ENCODE measurements at regions not wholly inside any gene's neighbourhood (a gene's known extent, or its start where the extent isn't known, plus 50 kb on each side); places are given as distances from the start of the nearest gene placed in this dataset.
"Not testable (repeated sequence)": the region's sequence is repeated elsewhere in the genome, so short reads cannot be mapped to it uniquely, and the experiment has no call there.

- Mint-ChIP-seq H3K4me1 (ENCODE audit: low read depth) (no peaks in the 10 kb centered on the region), H3K27me3 (no peaks in the 10 kb centered on the region), H3K9me3 (peaks cover 12% of the 10 kb centered on the region), H3K27ac (no peak overlapping the region), H3K4me3 (no peak overlapping the region), H3K36me3 (ENCODE audit: low read depth) (no peaks in the 10 kb centered on the region)
- no peak for DNase-seq
Observed at GRCh38 chr13:38283346-38283745, 66.3 kb upstream of the UFM1 start.

DNA sequence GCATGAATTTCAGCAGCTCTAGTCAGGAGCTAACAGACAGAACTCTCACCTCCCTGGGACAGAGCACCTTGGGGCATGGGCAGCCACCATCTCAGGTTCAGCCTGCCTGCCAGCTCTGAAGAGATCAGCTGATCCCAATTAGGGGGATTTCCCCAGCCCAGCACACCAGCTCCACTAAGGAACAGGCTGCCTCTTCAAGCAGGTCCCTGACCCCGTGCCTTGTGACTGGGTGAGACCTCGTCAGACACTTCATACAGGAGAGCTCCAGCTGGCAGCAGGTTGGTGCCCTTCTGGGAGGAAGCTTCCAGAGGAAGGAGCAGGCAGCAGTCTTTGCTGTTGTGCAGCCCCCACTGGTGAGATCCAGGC lies 84.5 kb upstream of the UFM1 start:
- no peak overlapping the region for H3K27ac Mint-ChIP-seq
- DNase-seq: no peak
- no peak overlapping the region for H3K4me3 Mint-ChIP-seq
- peaks cover 30% of the 10 kb centered on the region for H3K9me3 Mint-ChIP-seq
- H3K4me1 Mint-ChIP-seq (ENCODE audit: low read depth): no peaks in the 10 kb centered on the region
- no peaks in the 10 kb centered on the region for H3K27me3 Mint-ChIP-seq
- no peaks in the 10 kb centered on the region for H3K36me3 Mint-ChIP-seq (ENCODE audit: low read depth)

DNA sequence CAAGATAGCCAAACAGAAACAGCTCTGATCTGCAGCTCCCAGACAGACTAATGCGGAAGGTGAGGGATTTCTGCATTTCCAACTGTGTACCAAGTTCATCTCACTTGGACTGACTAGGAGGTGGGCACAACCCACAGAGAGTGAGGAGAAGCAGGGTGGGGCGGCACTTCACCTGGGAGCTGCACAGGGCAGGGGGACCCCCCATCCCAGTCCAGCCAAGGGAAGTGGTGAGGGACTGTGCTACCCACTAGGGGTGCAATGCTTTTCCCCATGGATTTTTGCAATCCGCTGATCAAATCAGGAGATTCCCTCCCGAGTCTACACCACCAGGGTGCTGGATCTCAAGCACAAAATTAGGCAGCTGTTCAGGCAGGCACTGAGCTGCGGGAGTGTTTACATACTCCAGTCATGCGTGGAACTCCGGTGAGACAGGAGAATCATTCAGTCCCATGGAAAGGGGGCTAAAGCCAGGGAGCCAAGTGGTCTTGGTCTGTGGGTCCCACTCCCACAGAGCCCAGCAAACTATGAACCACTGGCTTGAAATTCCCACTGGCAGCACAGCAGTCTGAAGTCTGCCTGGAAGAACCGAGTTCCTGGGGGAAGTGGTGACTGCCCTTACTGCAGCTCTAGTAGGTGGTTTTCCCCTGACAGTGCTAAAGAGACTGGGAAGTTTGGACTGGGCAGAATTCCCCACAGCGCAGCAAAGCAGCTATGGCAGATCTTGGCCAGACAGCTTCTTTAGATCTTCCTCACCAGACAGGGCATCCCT lies 85.1 kb upstream of the UFM1 start:
- Mint-ChIP-seq H3K4me1 (ENCODE audit: low read depth) (no peaks in the 10 kb centered on the region), H3K27ac (no peak overlapping the region), H3K27me3 (no peaks in the 10 kb centered on the region), H3K36me3 (ENCODE audit: low read depth) (no peaks in the 10 kb centered on the region), H3K4me3 (no peak overlapping the region), H3K9me3 (peaks cover 27% of the 10 kb centered on the region)
- no peak for DNase-seq

GRCh38 chr13:38262211-38262610 lies 87.4 kb upstream of the UFM1 start:
- Mint-ChIP-seq H3K4me1 (ENCODE audit: low read depth) (no peaks in the 10 kb centered on the region), H3K27me3 (no peaks in the 10 kb centered on the region), H3K9me3 (peaks cover 10% of the 10 kb centered on the region), H3K4me3 (no peak overlapping the region), H3K36me3 (ENCODE audit: low read depth) (no peaks in the 10 kb centered on the region), H3K27ac (no peak overlapping the region)
- DNase-seq: no peak

DNA sequence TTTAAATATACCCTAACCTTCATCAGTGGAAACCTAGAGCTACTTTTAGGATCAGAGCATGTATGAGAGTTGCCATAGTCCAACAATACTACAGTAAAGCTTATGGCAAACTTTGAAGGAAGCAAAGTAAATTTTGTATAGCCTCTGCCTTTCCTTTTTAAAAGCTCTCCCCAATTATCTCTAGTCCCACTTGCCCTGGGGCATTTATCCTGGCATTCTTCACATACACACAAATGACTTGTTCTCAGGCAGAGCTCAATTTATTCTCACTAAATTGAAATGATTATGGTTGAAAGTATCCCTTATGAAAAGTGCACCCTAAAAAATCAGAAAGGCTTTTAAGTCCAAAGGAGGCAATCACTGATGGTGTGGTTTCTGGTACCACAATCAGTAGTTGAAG lies 94.1 kb upstream of the UFM1 start:
- Mint-ChIP-seq H3K4me3 (no peak overlapping the region), H3K9me3 (no peaks in the 10 kb centered on the region), H3K4me1 (ENCODE audit: low read depth) (no peaks in the 10 kb centered on the region), H3K27ac (no peak overlapping the region), H3K36me3 (ENCODE audit: low read depth) (no peaks in the 10 kb centered on the region), H3K27me3 (no peaks in the 10 kb centered on the region)
- DNase-seq: no peak

DNA sequence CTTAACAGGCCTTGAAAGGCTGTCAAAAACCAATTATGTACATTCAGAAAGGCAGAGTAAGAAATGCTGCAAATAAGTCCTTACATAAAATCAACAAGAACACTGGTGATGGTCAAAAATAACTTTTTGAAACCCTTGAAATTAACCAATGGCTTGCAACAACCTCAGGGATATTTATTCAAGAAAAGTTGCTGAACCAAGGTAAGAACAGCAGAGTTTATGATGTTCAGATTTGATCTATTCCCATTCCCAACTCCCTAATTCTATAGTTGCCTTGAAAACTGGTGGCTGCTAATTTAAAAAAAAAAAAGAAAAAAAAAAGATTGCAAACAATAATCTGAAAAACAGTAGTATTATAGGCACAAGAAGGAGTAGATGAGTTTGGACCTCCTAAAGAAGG lies 109.8 kb upstream of the UFM1 start:
- Mint-ChIP-seq H3K4me1 (ENCODE audit: low read depth) (no peaks in the 10 kb centered on the region), H3K27me3 (no peaks in the 10 kb centered on the region), H3K27ac (no peak overlapping the region), H3K4me3 (no peak overlapping the region), H3K9me3 (peaks cover 16% of the 10 kb centered on the region), H3K36me3 (ENCODE audit: low read depth) (no peaks in the 10 kb centered on the region)
- DNase-seq: no peak

- Mint-ChIP-seq H3K9me3 (peaks cover 4% of the 10 kb centered on the region), H3K27me3 (no peaks in the 10 kb centered on the region), H3K36me3 (ENCODE audit: low read depth) (no peaks in the 10 kb centered on the region), H3K4me1 (ENCODE audit: low read depth) (no peaks in the 10 kb centered on the region), H3K4me3 (no peak overlapping the region), H3K27ac (no peak overlapping the region)
- no peak for DNase-seq
Observed at GRCh38 chr13:38228322-38228721, 121.3 kb upstream of the UFM1 start.

GRCh38 chr13:38226496-38226895 lies 123.2 kb upstream of the UFM1 start:
- H3K36me3 Mint-ChIP-seq (ENCODE audit: low read depth): no peaks in the 10 kb centered on the region
- no peak overlapping the region for H3K27ac Mint-ChIP-seq

DNA sequence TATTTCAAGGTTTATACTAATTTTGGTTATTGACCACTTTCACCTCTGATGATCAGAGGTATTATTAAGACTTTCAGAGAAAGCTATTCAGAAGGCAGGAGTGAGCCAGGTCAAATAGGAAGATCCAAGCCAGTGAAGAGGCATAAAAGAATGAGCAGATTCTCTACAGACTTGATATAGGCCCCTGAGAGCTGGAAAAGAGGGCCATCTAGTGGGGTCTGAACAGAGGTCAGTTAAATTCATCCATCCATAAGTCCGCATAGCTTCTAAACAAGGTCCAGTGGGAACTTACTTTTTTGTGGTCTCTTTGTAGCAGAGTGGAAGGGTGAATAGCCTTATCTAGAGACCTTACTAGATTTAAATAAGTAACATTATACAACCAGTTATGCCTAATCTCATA lies 126.6 kb upstream of the UFM1 start:
- Mint-ChIP-seq H3K4me3 (no peak overlapping the region), H3K4me1 (ENCODE audit: low read depth) (no peaks in the 10 kb centered on the region), H3K27me3 (no peaks in the 10 kb centered on the region), H3K9me3 (peaks cover 5% of the 10 kb centered on the region), H3K27ac (no peak overlapping the region), H3K36me3 (ENCODE audit: low read depth) (no peaks in the 10 kb centered on the region)
- no peak for DNase-seq

More at GRCh38 chr13:38226496-38226895, 123.2 kb upstream of the UFM1 start:
- DNase-seq: no peak
- Mint-ChIP-seq H3K4me3 (no peak overlapping the region), H3K27me3 (no peaks in the 10 kb centered on the region), H3K9me3 (no peaks in the 10 kb centered on the region), H3K4me1 (ENCODE audit: low read depth) (no peaks in the 10 kb centered on the region)

GRCh38 chr13:38221120-38221519 lies 128.5 kb upstream of the UFM1 start:
- not testable (repeated sequence) for H3K4me1 Mint-ChIP-seq (ENCODE audit: low read depth); H3K36me3 Mint-ChIP-seq (ENCODE audit: low read depth); H3K27ac Mint-ChIP-seq; H3K27me3 Mint-ChIP-seq; H3K4me3 Mint-ChIP-seq; DNase-seq; H3K9me3 Mint-ChIP-seq

- DNase-seq: no peak
- no peaks in the 10 kb centered on the region for H3K36me3 Mint-ChIP-seq (ENCODE audit: low read depth)
- no peak overlapping the region for H3K4me3 Mint-ChIP-seq
- peaks cover 16% of the 10 kb centered on the region for H3K9me3 Mint-ChIP-seq
- H3K27ac Mint-ChIP-seq: no peak overlapping the region
- H3K27me3 Mint-ChIP-seq: no peaks in the 10 kb centered on the region
- H3K4me1 Mint-ChIP-seq (ENCODE audit: low read depth): no peaks in the 10 kb centered on the region
Observed at GRCh38 chr13:38216181-38216580, 133.5 kb upstream of the UFM1 start.

GRCh38 chr13:38213314-38213713 lies 136.3 kb upstream of the UFM1 start:
- no peak for DNase-seq
- no peaks in the 10 kb centered on the region for H3K36me3 Mint-ChIP-seq (ENCODE audit: low read depth)
- H3K4me1 Mint-ChIP-seq (ENCODE audit: low read depth): no peaks in the 10 kb centered on the region
- H3K4me3 Mint-ChIP-seq: no peak overlapping the region
- H3K9me3 Mint-ChIP-seq: peaks cover 17% of the 10 kb centered on the region
- no peaks in the 10 kb centered on the region for H3K27me3 Mint-ChIP-seq
- H3K27ac Mint-ChIP-seq: no peak overlapping the region

- Mint-ChIP-seq H3K9me3 (peaks cover 17% of the 10 kb centered on the region), H3K27ac (no peak overlapping the region), H3K4me3 (no peak overlapping the region), H3K4me1 (ENCODE audit: low read depth) (no peaks in the 10 kb centered on the region), H3K36me3 (ENCODE audit: low read depth) (no peaks in the 10 kb centered on the region), H3K27me3 (no peaks in the 10 kb centered on the region)
- DNase-seq: no peak
Observed at GRCh38 chr13:38210928-38211596, 138.6 kb upstream of the UFM1 start.

DNA sequence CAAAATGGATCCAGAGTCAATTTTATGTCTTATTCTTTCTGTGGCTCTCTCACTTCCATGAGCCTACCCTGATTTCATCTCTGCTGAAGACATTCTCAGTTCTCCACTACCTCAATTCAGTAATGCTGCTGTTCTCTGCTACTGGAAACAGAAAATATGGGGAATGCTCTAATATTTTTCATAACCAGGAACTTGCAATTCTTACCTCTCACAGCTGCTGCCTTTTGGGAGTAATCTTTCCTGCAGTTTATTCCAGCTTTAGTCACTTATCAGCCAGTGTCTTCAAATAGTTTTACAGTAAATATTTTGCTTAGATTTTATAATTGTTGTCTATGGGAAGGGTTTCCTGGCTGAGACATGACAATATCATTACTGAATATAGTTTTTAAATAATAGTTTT lies 145.1 kb upstream of the UFM1 start:
- Mint-ChIP-seq H3K36me3 (ENCODE audit: low read depth) (no peaks in the 10 kb centered on the region), H3K4me3 (no peak overlapping the region), H3K4me1 (ENCODE audit: low read depth) (peaks cover 5% of the 10 kb centered on the region), H3K9me3 (no peaks in the 10 kb centered on the region), H3K27ac (no peak overlapping the region), H3K27me3 (no peaks in the 10 kb centered on the region)
- no peak for DNase-seq

DNA sequence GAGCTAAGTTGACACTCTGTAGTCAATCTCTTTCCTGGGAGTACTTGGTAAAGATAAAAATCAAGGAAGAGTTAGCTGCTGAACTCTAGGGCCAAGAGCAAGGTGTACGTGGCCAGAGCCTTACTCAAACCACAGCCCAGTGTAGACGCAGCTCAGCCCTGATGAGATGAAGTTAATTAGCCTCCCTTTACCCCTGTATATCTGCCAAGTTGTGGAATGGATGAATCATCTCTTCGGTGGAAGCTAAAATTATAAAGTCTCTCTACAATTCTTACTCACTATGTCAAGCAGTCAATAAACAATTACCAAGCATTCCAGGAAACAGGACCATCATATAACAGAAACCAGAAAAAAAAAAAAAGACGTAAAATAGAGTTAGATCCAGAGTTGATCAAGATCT lies 146.9 kb upstream of the UFM1 start:
- Mint-ChIP-seq H3K4me1 (ENCODE audit: low read depth) (peaks cover 5% of the 10 kb centered on the region), H3K9me3 (no peaks in the 10 kb centered on the region), H3K36me3 (ENCODE audit: low read depth) (no peaks in the 10 kb centered on the region), H3K27ac (no peak overlapping the region), H3K4me3 (no peak overlapping the region), H3K27me3 (no peaks in the 10 kb centered on the region)
- DNase-seq: no peak
